ENCODE measurements at regions not wholly inside any gene's neighbourhood (a gene's known extent, or its start where the extent isn't known, plus 50 kb on each side); places are given as distances from the start of the nearest gene placed in this dataset.

- no peak for DNase-seq (ENCODE audit: low read depth)
- no peak overlapping the region for H3K4me3 ChIP-seq (ENCODE audit: low read depth, low read length)
- TF ChIP-seq CTCF (conservative IDR thresholded peaks at IDR 0.05; ENCODE audit: low read depth, low read length) = no peak
These were observed 423.6 kb upstream of the CDH11 start for GRCh38 chr16:65545413-65545956.

GRCh38 chr16:65543781-65544740, 422.2 kb upstream of the CDH11 start:
- DNase-seq (ENCODE audit: low read depth) = no peak
- no peak overlapping the region for H3K4me3 ChIP-seq (ENCODE audit: low read depth, low read length)
- TF ChIP-seq CTCF (conservative IDR thresholded peaks at IDR 0.05; ENCODE audit: low read depth, low read length) = no peak

- H3K4me3 ChIP-seq (ENCODE audit: low read depth, low read length) = no peak overlapping the region
- no peak for DNase-seq (ENCODE audit: low read depth)
- no peak for TF ChIP-seq CTCF (conservative IDR thresholded peaks at IDR 0.05; ENCODE audit: low read depth, low read length)
These were observed 419.8 kb upstream of the CDH11 start for GRCh38 chr16:65541646-65542045.

- no peak for DNase-seq (ENCODE audit: low read depth)
- TF ChIP-seq CTCF (conservative IDR thresholded peaks at IDR 0.05; ENCODE audit: low read depth, low read length) = no peak
These were observed 419.0 kb upstream of the CDH11 start for GRCh38 chr16:65540901-65541300.

GRCh38 chr16:65538976-65539375, 417.1 kb upstream of the CDH11 start:
- no peak for DNase-seq (ENCODE audit: low read depth)
- no peak overlapping the region for H3K4me3 ChIP-seq (ENCODE audit: low read depth, low read length)
- TF ChIP-seq CTCF (conservative IDR thresholded peaks at IDR 0.05; ENCODE audit: low read depth, low read length) = no peak

More at GRCh38 chr16:65540901-65541300, 419.0 kb upstream of the CDH11 start:
- no peak overlapping the region for H3K4me3 ChIP-seq (ENCODE audit: low read depth, low read length)

- no peak overlapping the region for H3K4me3 ChIP-seq (ENCODE audit: low read depth, low read length)
- no peak for TF ChIP-seq CTCF (conservative IDR thresholded peaks at IDR 0.05; ENCODE audit: low read depth, low read length)
- DNase-seq (ENCODE audit: low read depth) = no peak
These were observed 415.5 kb upstream of the CDH11 start for GRCh38 chr16:65537336-65537735.
